ENCODE measurements at regions not wholly inside any gene's neighbourhood (a gene's known extent, or its start where the extent isn't known, plus 50 kb on each side); places are given as distances from the start of the nearest gene placed in this dataset.
A peak's percentile ranks its signal among the peaks of the same experiment; 100 is the strongest.
"Not testable (repeated sequence)": the region's sequence is repeated elsewhere in the genome, so short reads cannot be mapped to it uniquely, and the experiment has no call there.

DNA sequence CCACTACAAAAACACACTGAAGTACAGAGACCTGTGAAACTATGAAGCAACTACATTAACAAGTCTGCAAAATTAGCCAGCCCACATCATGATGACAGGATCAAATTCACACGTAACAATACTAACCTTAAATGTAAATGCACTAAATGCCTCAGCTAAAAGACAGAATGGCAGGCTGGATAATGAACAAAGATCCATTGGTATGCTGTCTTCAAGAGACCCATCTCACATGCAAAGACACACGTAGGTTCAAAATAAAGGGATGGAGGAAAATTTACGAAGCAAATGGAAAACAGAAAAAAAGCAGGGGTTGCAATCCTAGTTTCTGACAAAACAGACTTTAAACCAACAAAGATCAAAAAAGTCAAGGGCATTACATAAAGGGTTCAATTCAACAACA, 120.1 kb upstream of the OSTN start:
- not testable (repeated sequence) for H2AFZ ChIP-seq (ENCODE audit: low read length, unreplicated experiment); H3K4me1 ChIP-seq (ENCODE audit: control insufficient read depth, insufficient read depth, low read length, unreplicated experiment); H3K27ac ChIP-seq (ENCODE audit: low read depth, low read length); H3K79me2 ChIP-seq (ENCODE audit: control insufficient read depth, insufficient read depth, low read length, unreplicated experiment); H3K27me3 ChIP-seq (ENCODE audit: insufficient read depth, low read length); H3K36me3 ChIP-seq (ENCODE audit: insufficient read depth, low read length); H3K4me3 ChIP-seq (ENCODE audit: low read depth, low read length)

DNA sequence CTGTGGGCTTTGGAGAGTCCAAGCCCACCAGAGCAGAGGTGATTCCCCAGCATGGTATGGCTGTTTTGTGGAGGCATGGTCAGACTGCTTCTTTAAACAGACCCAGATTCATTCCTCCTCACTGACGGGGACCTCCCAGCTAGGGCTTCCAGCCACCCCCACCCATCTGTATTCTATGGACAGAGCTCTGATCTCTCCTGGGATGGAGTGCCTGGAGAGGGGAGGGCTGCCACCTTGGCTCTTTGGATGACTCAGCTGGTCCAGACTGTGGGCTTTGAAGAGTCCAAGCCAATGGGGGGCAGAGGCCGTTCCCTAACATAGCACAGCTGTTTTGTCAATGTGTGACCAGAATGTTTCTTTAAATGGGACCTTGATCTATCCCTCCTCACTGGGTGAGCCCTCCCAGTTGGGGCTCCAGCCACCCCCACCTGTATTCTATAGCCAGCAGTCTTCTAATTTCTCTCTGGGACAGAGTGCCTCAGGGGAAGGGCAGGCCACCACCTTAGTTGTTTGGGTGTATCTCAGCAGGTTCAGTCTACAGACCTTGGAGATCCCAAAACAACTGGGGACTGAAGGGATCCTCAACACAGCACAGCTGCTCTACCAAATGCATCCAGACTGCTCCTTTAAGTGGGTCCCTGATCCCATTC, 122.0 kb upstream of the OSTN start:
- Histone ChIP-seq H3K27me3 (ENCODE audit: insufficient read depth, low read length) (no peaks in the 10 kb centered on the region), H3K4me3 (ENCODE audit: low read depth, low read length) (no peak overlapping the region), H3K79me2 (ENCODE audit: control insufficient read depth, insufficient read depth, low read length, unreplicated experiment) (no peaks in the 10 kb centered on the region), H2AFZ (ENCODE audit: low read length, unreplicated experiment) (no peak overlapping the region), H3K4me1 (ENCODE audit: control insufficient read depth, insufficient read depth, low read length, unreplicated experiment) (no peaks in the 10 kb centered on the region), H3K27ac (ENCODE audit: low read depth, low read length) (no peak overlapping the region), H3K36me3 (ENCODE audit: insufficient read depth, low read length) (no peaks in the 10 kb centered on the region)

DNA sequence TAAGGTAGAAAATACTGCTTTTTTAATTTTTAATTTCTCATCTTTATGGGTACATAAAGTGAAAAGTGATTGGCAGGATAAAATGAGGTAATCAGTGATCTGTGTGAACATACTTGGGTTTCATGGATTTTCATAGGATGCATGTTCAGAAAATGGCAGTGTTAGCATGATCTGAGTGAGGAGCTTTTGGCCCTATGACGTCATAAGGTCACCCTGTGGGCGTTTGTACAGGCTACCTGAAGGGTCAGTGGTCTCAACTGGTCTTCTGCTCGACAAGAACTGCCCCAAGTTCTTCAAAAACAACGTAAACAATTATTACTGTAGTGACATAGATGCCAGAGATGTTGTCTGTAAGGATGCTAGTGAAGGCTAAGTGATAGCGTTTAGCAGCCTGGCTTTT, 124.5 kb upstream of the OSTN start:
- no peaks in the 10 kb centered on the region for H3K27me3 ChIP-seq (ENCODE audit: insufficient read depth, low read length)
- H3K4me1 ChIP-seq (ENCODE audit: control insufficient read depth, insufficient read depth, low read length, unreplicated experiment) = peaks cover 19% of the 10 kb centered on the region
- H3K27ac ChIP-seq (ENCODE audit: low read depth, low read length) = no peak overlapping the region
- no peak overlapping the region for H3K4me3 ChIP-seq (ENCODE audit: low read depth, low read length)
- no peak overlapping the region for H2AFZ ChIP-seq (ENCODE audit: low read length, unreplicated experiment)
- no peaks in the 10 kb centered on the region for H3K79me2 ChIP-seq (ENCODE audit: control insufficient read depth, insufficient read depth, low read length, unreplicated experiment)
- no peaks in the 10 kb centered on the region for H3K36me3 ChIP-seq (ENCODE audit: insufficient read depth, low read length)

DNA sequence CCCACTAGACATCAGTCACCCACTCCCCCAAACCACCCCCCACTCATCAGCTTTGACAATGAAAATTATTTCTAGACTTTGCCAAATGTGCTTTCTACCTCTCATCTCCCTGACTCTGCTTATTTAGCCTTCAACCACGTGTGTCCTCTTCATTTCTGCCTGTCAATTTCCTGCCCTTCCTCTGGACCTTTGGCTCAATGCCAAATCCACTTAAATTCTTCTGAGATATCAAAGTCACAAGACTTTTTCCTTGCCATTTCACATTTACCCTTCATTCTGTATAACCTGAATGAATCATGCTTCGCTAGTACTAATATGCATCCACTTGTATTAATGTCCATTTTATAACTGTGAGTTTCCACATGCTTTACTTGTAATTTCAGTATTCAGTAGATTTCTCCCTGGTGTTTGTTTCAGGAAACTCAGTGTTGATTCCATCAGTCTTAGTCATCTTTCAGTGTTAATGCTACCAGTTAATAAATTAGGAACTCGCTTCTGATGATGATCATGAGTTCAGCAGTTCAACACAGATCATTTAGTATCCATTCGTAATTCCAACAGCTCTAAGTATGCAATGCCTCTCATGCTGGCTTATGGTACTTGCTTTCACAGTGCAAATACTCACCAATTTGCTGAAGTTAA, 128.2 kb upstream of the OSTN start:
- peak overlapping the region; percentile 69 for H3K27ac ChIP-seq (ENCODE audit: low read depth, low read length)
- H2AFZ ChIP-seq (ENCODE audit: low read length, unreplicated experiment) = peak overlapping the region; percentile 1
- H3K27me3 ChIP-seq (ENCODE audit: insufficient read depth, low read length) = no peaks in the 10 kb centered on the region
- no peak overlapping the region for H3K4me3 ChIP-seq (ENCODE audit: low read depth, low read length)
- H3K4me1 ChIP-seq (ENCODE audit: control insufficient read depth, insufficient read depth, low read length, unreplicated experiment) = peaks cover 50% of the 10 kb centered on the region
- H3K79me2 ChIP-seq (ENCODE audit: control insufficient read depth, insufficient read depth, low read length, unreplicated experiment) = no peaks in the 10 kb centered on the region
- no peaks in the 10 kb centered on the region for H3K36me3 ChIP-seq (ENCODE audit: insufficient read depth, low read length)

DNA sequence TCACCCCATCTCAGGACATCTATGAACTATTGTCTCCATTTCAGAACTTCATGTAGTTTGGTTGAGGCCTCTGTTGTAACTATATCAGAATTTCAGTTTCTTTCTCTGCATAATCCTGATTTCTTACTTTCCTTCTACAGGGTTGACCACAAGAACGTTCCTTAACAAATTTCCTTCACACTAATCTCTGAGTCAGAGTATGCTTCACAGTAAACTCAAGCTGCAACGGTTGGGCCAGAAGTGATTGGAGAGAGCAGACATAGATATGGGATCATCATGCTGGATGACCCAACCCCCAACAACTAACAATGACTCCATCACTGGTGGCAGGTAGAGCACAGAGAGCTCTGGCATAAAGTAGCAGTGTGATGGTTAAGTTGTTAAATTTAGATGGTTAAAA, 128.8 kb upstream of the OSTN start:
- no peaks in the 10 kb centered on the region for H3K79me2 ChIP-seq (ENCODE audit: control insufficient read depth, insufficient read depth, low read length, unreplicated experiment)
- peaks cover 57% of the 10 kb centered on the region for H3K4me1 ChIP-seq (ENCODE audit: control insufficient read depth, insufficient read depth, low read length, unreplicated experiment)
- H3K27me3 ChIP-seq (ENCODE audit: insufficient read depth, low read length) = no peaks in the 10 kb centered on the region
- H2AFZ ChIP-seq (ENCODE audit: low read length, unreplicated experiment) = peak overlapping the region; percentile 1
- H3K36me3 ChIP-seq (ENCODE audit: insufficient read depth, low read length) = no peaks in the 10 kb centered on the region
- no peak overlapping the region for H3K4me3 ChIP-seq (ENCODE audit: low read depth, low read length)
- peak overlapping the region; percentile 69 for H3K27ac ChIP-seq (ENCODE audit: low read depth, low read length)

DNA sequence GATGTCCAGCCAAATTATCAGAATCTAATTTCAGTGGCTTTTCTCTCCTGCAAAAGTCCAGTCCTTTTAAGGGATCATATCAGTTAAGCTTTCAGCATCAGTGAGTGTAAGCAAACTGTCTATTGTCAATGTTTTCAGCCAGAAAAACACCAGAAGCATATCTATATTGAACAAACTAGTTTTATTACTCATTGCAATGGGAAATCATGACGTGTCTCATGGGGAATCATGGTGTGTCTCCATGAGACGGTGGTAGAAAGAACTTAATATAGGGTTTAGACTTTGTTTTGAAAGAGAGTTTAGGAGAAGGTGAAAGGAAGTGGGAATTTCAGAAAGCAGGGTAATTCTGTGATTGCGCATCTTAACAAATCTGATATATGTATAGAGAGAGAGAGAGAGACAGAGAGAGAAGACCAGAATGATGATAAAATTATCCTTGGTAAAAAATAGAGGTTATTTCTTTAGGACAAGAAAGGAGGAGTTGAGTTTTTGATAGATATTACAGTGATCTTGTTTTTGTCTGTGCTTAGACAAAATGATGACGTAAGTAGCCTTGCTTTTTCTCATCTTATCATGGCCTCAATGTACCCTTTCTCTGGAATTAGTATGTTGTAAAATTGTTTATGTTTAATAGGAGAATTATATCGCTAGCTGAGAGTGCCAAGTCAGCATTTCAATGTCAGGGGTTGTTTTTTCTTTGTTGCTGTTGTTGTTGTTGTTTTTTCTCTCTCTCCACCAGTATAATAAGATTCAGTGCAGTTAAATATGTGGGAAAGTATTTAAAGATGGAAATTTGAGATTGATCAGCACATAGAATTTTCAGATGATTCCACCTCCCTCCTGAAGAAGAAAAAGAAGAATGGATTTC, 129.9 kb upstream of the OSTN start:
- no peaks in the 10 kb centered on the region for H3K79me2 ChIP-seq (ENCODE audit: control insufficient read depth, insufficient read depth, low read length, unreplicated experiment)
- H3K4me3 ChIP-seq (ENCODE audit: low read depth, low read length) = no peak overlapping the region
- no peaks in the 10 kb centered on the region for H3K27me3 ChIP-seq (ENCODE audit: insufficient read depth, low read length)
- H3K4me1 ChIP-seq (ENCODE audit: control insufficient read depth, insufficient read depth, low read length, unreplicated experiment) = peaks cover 63% of the 10 kb centered on the region
- peak overlapping the region; percentile 69 for H3K27ac ChIP-seq (ENCODE audit: low read depth, low read length)
- no peaks in the 10 kb centered on the region for H3K36me3 ChIP-seq (ENCODE audit: insufficient read depth, low read length)
- peak overlapping the region; percentile 7 for H2AFZ ChIP-seq (ENCODE audit: low read length, unreplicated experiment)

DNA sequence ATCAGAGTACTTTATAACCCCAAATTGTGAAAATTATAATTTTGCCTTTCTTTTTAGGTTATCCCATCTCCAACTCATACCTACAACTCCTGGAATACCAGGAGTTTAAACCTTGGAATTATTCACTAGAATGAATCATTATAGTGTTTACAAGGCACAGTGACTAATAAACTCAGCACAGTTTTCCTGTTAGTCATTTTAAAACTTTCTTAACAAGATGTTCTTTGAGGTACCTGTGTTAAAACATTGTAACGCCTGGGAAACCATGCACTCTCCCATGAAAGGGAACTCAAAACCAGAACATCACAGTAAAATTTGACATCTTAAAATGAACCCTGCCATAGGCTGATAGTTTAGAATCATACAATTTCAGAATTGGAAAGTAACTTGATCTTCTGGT, 132.4 kb upstream of the OSTN start:
- Histone ChIP-seq H3K79me2 (ENCODE audit: control insufficient read depth, insufficient read depth, low read length, unreplicated experiment) (no peaks in the 10 kb centered on the region), H3K36me3 (ENCODE audit: insufficient read depth, low read length) (no peaks in the 10 kb centered on the region), H3K27me3 (ENCODE audit: insufficient read depth, low read length) (no peaks in the 10 kb centered on the region), H3K4me1 (ENCODE audit: control insufficient read depth, insufficient read depth, low read length, unreplicated experiment) (peaks cover 63% of the 10 kb centered on the region), H2AFZ (ENCODE audit: low read length, unreplicated experiment) (peak overlapping the region; percentile 85), H3K4me3 (ENCODE audit: low read depth, low read length) (peak overlapping the region; percentile 25; the same call in 1 of the 2 replicates), H3K27ac (ENCODE audit: low read depth, low read length) (peak overlapping the region; percentile 85)

DNA sequence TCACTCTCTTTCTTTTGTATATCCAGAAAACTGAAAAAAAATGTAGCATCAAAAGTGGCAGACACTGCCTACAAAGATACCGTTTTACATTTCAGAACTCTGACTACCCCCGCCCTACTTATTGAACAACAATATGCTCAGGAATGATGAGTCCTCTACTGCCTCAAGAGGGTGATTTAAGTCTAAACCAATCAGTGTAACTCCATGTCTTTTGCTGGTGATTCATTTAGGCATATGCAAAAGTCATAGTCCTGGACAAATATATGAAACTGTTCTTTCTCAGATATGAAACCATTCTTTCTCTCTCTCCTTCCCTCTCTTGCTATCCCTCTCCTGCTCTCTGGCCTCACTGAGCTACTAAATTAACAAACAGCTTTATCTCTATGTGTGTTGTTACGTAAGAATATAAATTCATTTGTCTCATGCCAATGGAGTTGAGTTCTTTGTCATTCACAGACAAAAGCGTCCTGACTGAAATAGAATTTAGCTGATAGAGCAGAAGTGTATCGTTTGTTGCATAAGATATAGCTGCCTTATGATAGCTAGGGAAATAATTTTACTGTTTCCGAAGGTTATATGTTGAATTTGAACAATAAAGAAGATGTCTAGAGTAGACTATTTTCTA, 133.7 kb upstream of the OSTN start:
- no peaks in the 10 kb centered on the region for H3K27me3 ChIP-seq (ENCODE audit: insufficient read depth, low read length)

DNA sequence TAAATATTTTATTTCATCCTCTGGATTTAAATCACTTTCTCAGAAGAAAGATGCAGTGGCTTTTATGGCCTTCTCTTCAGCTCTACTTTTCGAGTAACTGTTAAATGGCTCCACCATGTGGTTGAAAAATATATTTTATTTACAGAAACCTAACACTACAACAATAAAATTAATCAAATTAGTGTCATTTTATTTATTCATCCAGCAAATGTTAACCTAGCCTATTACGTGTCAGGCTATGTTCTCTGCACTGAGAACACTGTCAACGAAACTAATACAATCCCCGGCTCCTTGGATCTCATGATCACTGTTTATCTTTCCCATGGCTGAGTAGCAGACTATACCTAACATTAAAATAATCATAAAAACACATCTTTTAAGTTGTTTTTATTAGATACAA, 148.0 kb upstream of the OSTN start:
- H3K36me3 ChIP-seq (ENCODE audit: insufficient read depth, low read length) = no peaks in the 10 kb centered on the region
- H2AFZ ChIP-seq (ENCODE audit: low read length, unreplicated experiment) = no peak overlapping the region
- H3K4me1 ChIP-seq (ENCODE audit: control insufficient read depth, insufficient read depth, low read length, unreplicated experiment) = no peaks in the 10 kb centered on the region
- H3K79me2 ChIP-seq (ENCODE audit: control insufficient read depth, insufficient read depth, low read length, unreplicated experiment) = no peaks in the 10 kb centered on the region
- no peaks in the 10 kb centered on the region for H3K27me3 ChIP-seq (ENCODE audit: insufficient read depth, low read length)
- H3K27ac ChIP-seq (ENCODE audit: low read depth, low read length) = no peak overlapping the region
- no peak overlapping the region for H3K4me3 ChIP-seq (ENCODE audit: low read depth, low read length)

More for the DNA sequence above, 133.7 kb upstream of the OSTN start:
- H3K4me1 ChIP-seq (ENCODE audit: control insufficient read depth, insufficient read depth, low read length, unreplicated experiment) = peaks cover 52% of the 10 kb centered on the region
- no peaks in the 10 kb centered on the region for H3K79me2 ChIP-seq (ENCODE audit: control insufficient read depth, insufficient read depth, low read length, unreplicated experiment)
- H3K27ac ChIP-seq (ENCODE audit: low read depth, low read length) = peak overlapping the region; percentile 85
- peak overlapping the region; percentile 85 for H2AFZ ChIP-seq (ENCODE audit: low read length, unreplicated experiment)
- H3K36me3 ChIP-seq (ENCODE audit: insufficient read depth, low read length) = no peaks in the 10 kb centered on the region
- peak overlapping the region; percentile 31; the same call in 1 of the 2 replicates for H3K4me3 ChIP-seq (ENCODE audit: low read depth, low read length)

DNA sequence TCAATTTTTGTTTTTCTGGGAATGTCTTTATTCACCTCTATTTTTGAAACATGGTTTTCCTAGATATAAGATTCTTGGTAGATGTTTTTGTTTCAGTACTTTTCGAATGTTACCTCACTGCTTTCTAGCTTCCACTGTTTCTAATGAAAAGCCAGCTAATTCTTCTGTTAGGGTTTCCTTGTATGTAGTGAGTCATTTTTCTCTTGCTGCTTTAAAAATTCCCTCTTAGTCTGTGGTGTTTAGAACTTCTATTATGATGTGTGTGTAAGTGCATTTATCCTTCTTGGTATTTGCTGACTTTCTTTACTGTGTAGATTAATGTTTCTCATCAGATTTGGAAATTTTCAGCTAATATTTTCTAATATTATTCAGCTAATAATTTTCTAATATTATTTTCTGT, 151.1 kb upstream of the OSTN start:
- H3K4me3 ChIP-seq (ENCODE audit: low read depth, low read length) = no peak overlapping the region
- no peaks in the 10 kb centered on the region for H3K27me3 ChIP-seq (ENCODE audit: insufficient read depth, low read length)
- H3K27ac ChIP-seq (ENCODE audit: low read depth, low read length) = no peak overlapping the region
- H3K4me1 ChIP-seq (ENCODE audit: control insufficient read depth, insufficient read depth, low read length, unreplicated experiment) = no peaks in the 10 kb centered on the region
- H3K79me2 ChIP-seq (ENCODE audit: control insufficient read depth, insufficient read depth, low read length, unreplicated experiment) = no peaks in the 10 kb centered on the region
- H3K36me3 ChIP-seq (ENCODE audit: insufficient read depth, low read length) = no peaks in the 10 kb centered on the region
- H2AFZ ChIP-seq (ENCODE audit: low read length, unreplicated experiment) = no peak overlapping the region
